Activated CD4-positive, alpha-beta T cell treated with anti-CD3 and anti-CD28 coated beads, Interleukin-2, amount 50 U/mL, for 48 hours (primary cell): ENCODE measurements at regions not wholly inside any gene's neighbourhood (a gene's known extent, or its start where the extent isn't known, plus 50 kb on each side); places are given as distances from the start of the nearest gene placed in this dataset.

Experiments used
- DNase-seq, 2 experiments: peaks; one replicate each; pipeline ENCODE4 v3.0.0-alpha.2; 2020

DNA sequence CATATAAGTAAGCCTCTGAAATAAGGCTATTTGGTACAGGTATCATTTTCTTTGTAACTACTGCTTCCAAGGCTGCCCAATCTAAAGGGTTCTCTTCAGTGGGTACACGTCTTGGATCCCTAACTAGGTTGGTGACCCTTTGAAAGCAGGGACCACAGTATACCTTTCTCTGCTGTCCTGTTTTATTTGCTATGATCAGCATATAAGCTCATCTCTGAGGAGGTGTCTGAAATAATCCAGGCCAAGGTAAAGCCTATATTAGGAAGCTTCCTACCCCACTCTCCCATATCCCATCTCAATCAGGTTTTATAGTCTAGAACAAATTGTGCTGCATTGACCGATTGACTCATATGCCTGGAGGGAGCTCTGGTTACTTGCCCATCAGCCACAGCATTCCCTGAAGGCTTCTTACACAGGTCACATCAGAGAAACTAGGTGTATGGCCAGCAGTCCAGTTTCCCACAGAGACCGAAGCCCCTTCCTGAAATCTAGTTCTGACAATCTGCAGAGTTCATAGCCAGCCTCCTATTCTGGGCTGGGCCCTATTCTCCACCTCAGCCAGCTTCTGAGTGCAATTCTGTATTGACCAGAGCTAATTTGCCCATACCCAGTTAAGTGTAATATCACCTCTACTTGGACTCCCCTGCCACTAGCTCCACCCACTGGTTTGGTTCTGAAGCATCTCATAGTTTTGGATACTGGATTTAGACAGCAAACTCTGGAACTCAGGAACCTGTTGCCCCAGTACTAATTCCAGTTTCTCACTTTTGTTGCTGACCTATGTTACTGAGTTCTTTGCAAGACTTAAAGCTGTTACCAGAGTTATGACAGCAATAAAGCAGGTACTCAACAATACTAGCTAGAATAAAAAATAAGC, 62.1 kb upstream of the ARHGAP20 start:
- no peak for DNase-seq

DNA sequence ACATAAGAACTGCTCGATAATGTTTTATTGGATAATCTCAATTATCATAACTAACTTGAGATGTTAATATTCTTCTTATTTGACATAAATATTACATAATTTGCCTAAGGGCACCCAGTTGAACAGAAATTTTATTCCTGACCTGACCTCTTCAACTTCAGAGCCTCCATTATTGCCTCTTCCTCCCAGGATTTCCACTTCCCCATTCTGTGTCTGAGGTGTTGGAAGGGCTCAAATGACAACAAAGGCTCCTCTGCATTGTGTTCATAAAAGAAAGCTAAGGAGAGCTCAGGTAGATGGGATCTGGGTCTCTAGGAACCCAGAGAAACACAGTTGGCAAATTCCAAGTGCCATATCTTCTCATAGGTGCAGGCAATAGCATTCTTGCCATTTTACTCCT, 61.2 kb upstream of the ARHGAP20 start:
- DNase-seq: no peak

DNA sequence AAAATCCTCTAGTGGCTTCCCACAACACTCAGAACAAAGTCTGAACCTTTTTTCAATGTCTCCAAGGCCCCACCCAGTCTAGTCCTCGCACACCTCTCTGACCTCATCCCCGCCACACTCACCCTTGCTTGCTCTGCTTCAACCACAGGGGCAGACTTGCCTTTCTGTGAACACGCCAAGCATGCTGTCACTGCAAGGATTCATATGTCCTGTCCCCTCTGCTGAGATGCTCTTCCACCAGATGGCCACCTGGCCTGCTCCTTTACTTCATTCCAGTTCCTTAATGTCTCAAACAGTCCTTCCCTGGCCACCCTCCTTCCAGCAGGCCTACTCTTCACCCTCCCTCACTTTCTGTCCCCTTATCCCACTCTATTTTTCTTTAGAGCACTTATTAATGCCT, 60.6 kb upstream of the ARHGAP20 start:
- no peak for DNase-seq

DNA sequence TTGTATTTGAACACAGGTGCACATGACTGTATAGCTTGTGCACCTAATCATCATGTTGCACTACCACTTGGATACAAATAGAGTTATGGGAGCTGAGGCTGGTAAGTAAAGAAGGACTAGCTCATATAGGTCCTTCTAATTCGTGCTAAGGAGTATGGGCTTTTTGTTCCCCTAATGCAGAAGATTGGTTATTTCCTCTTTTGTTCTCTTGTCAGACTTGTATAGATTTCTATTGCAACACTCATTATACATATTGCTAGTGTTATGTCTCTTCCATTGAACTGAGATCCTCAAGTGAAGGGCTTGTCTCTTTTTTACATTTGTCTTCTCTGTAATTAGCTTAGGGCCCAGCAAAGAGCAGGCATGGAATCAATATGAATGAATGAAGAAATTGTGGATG, 54.1 kb upstream of the ARHGAP20 start:
- no peak for DNase-seq

DNA sequence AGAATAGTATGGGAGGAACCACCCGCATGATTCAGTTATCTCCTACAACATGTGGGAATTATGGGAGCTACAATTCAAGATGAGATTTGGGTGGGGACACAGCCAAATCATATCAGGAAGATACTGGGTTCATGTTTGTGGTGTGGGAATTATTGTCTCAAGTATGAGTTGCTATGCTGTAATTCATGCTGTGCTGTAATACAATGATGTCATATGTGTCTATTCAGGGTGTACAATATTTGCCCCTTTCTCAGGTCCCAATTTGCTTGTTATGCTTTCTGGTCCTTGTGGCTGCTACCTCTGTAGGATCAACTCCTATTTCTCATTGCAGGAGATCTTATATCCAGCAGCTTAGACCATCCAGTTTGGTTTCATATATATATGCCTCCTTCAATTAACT, 52.2 kb upstream of the ARHGAP20 start:
- DNase-seq: no peak

DNA sequence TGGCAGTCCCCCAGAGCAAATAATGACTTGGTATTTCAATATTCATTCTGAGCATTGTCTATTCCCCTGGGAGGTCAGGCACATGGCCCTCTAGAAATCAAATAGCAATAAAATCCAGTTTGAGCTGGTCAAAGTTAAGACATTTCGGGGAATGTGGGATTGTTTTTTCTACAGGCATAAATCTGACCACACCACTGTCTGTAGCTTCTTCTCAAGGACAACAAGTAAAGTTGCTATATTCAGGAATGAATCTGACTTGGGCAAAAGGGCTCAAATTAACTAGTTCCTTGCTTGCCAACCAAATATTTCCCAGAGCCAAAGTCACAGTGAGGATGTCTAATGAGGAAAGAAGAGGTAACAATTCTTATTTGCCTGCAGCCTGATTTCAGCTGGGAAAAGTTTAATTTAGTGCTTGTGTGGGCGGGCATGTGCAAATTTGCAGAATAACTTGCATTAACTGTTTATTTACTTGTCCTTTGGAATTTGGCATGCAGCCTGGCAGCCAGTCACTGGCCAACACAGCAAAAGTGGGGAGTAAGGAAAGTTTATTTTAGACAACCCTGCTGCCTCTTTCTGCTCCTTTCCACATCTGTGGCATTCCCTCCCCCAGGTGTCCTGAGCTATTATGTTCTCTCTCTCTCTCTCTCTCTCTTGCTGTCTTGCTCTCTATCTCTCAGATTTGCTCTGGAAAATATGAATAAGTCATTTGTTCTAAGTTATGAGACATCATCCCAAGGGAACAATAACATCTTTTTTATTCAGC, 51.2 kb upstream of the ARHGAP20 start:
- no peak for DNase-seq

DNA sequence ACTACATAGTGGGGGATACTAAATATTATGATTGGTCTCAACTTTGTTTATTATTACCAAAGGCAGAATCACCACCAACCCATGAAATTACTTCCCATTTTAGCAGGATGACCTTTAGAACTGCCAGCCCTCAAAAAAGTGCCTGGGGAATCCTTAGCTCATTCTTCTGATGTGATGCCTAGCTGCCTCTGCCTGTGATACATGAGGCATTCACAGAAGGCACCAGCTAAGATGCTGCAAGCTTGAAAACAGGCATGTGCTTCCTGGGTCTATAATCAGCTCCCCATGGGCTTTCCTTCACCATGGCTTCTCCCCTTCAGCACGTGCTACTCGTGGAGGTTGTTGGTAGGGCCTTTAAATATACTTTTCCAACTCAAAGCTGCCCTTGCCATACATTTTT, 50.4 kb upstream of the ARHGAP20 start:
- DNase-seq: no peak
